HCT116 (cell line): ENCODE measurements at regions not wholly inside any gene's neighbourhood (a gene's known extent, or its start where the extent isn't known, plus 50 kb on each side); places are given as distances from the start of the nearest gene placed in this dataset.

Experiments used
- ATAC-seq: fragments of 200-7000 bp; cut with Tn5 transposase; 2 replicates; pipeline ENCODE4 v1.9.1; 2020; ENCODE audit warnings: mild to moderate bottlenecking, moderate library complexity
- BruUV-seq: library from RNA; stranded (reverse); fragments of 400-500 nt; replicated peaks from 2 replicates; lab custom pipeline; 2021; lab: Mats Ljungman, UMichigan
- CTCF ChIA-PET: fragments of 300-600 bp; sonication (Branson Sonifier 250); formaldehyde crosslinking; loops from one replicate; lab custom pipeline; 2021; ENCODE audit warnings: antibody characterized with exemption; lab: Charles Lee
- POLR2A ChIA-PET: fragments of 300-600, 350-600 bp; sonication (Branson Sonifier 250); formaldehyde crosslinking; loops from one replicate; lab custom pipeline; 2021; ENCODE audit warnings: antibody characterized with exemption; lab: Charles Lee
- RAD21 ChIA-PET, 2 experiments: fragments of 300-600 bp; sonication (Branson Sonifier 250); formaldehyde crosslinking; loops; one replicate each; lab custom pipeline; 2023; ENCODE audit warnings: low total read pairs in 2 of 2; ENCODE audit not compliant: uncharacterized antibody in 2 of 2, unreplicated experiment in 2 of 2, low non-redundant PET in 1 of 2; lab: Charles Lee
- DNase-seq: peaks from one replicate; pipeline ENCODE4 v3.0.0-alpha.2; 2010; ENCODE audit warnings: low read depth, low spot score
- H2AFZ ChIP-seq: fragments of 200-600 bp; shearing (Covaris generic), sonication (generic); 2 replicates; pipeline ENCODE4 v1.6.1; 2017; ENCODE audit warnings: low read depth, mixed run types, mixed read lengths, antibody characterized with exemption, low read length; ENCODE audit not compliant: poor library complexity, severe bottlenecking
- H3K27ac ChIP-seq: 2 replicates; pipeline ENCODE4 v1.5.1; 2012; ENCODE audit warnings: low read depth, low read length
- H3K27me3 ChIP-seq: fragments of 200-600 bp; sonication (generic); 2 replicates; pipeline ENCODE4 v1.6.1; 2016; ENCODE audit warnings: mixed run types, low read length, mixed read lengths; ENCODE audit not compliant: insufficient read depth
- H3K36me3 ChIP-seq, 2 experiments: fragments of 200-500 bp in 1 of 2; fragments of 200-600 bp in 1 of 2; sonication (Bioruptor generic) in 1 of 2; sonication (generic) in 1 of 2; 2 replicates each; pipeline versions ENCODE4 v1.5.1 to v1.6.1; 2014 to 2016; ENCODE audit warnings: low read length in 2 of 2, inconsistent platforms in 1 of 2, mixed read lengths in 1 of 2, mixed run types in 1 of 2; ENCODE audit not compliant: insufficient read depth in 2 of 2, control insufficient read depth in 1 of 2
- H3K4me1 ChIP-seq, 2 experiments: fragments of 200-600 bp in 1 of 2; sonication (generic) in 1 of 2; 2 replicates each; pipeline versions ENCODE4 v1.5.1 to v1.6.1; 2012 to 2017; ENCODE audit warnings: low read length in 2 of 2, inconsistent platforms in 1 of 2, mild to moderate bottlenecking in 1 of 2, mixed read lengths in 1 of 2, mixed run types in 1 of 2, moderate library complexity in 1 of 2; ENCODE audit not compliant: insufficient read depth in 2 of 2, control insufficient read depth in 1 of 2
- H3K4me2 ChIP-seq: fragments of 200-600 bp; sonication (generic); 2 replicates; pipeline ENCODE4 v1.6.1; 2017; ENCODE audit warnings: mixed run types, low read length, mixed read lengths
- H3K4me3 ChIP-seq, 2 experiments: fragments of 200-600 bp in 1 of 2; sonication (generic) in 1 of 2; replicated peaks in 1 of 2; 2 replicates each; pipeline ENCODE4 v1.5.1; 2011 to 2016; ENCODE audit warnings: low read length in 2 of 2, control low read depth in 1 of 2, low read depth in 1 of 2, mild to moderate bottlenecking in 1 of 2, mixed read lengths in 1 of 2, mixed run types in 1 of 2
- H3K79me2 ChIP-seq: fragments of 200-600 bp; sonication (generic); 2 replicates; pipeline ENCODE4 v1.6.1; 2017; ENCODE audit warnings: mild to moderate bottlenecking, mixed run types, low read length, moderate library complexity, mixed read lengths; ENCODE audit not compliant: insufficient read depth
- H3K9ac ChIP-seq: fragments of 200-600 bp; sonication (generic); 2 replicates; pipeline ENCODE4 v1.6.1; 2016; ENCODE audit warnings: low read length, mixed read lengths
- H3K9me2 ChIP-seq: fragments of 200-600 bp; sonication (generic), shearing (Covaris generic); 2 replicates; pipeline ENCODE4 v1.6.1; 2017; ENCODE audit warnings: mixed run types, mild to moderate bottlenecking, moderate library complexity; ENCODE audit not compliant: insufficient read depth
- H3K9me3 ChIP-seq, 2 experiments: fragments of 200-500 bp in 1 of 2; fragments of 200-600 bp in 1 of 2; sonication (Bioruptor generic) in 1 of 2; sonication (generic) in 1 of 2; 2 replicates each; pipeline ENCODE4 v1.6.1; 2014 to 2017; ENCODE audit warnings: low read length in 2 of 2, mixed read lengths in 2 of 2, inconsistent platforms in 1 of 2, low read depth in 1 of 2, mild to moderate bottlenecking in 1 of 2, mixed run types in 1 of 2, moderate library complexity in 1 of 2; ENCODE audit not compliant: control insufficient read depth in 1 of 2, insufficient read depth in 1 of 2
- H4K20me1 ChIP-seq: fragments of 200-600 bp; sonication (generic), shearing (Covaris generic); 2 replicates; pipeline ENCODE4 v1.6.1; 2017; ENCODE audit warnings: mixed run types, mild to moderate bottlenecking, moderate library complexity; ENCODE audit not compliant: insufficient read depth
- CEBPB ChIP-seq: IDR thresholded peaks from 2 replicates; pipeline ENCODE4 v1.6.1; 2012; ENCODE audit warnings: low read depth
- ELF1 ChIP-seq: IDR thresholded peaks from 2 replicates; pipeline ENCODE4 v1.6.1; 2012; ENCODE audit warnings: low read depth, borderline replicate concordance
- EZH2phosphoT487 ChIP-seq: fragments of 200-600 bp; IDR thresholded peaks from 2 replicates; pipeline ENCODE4 v1.6.1; 2018; ENCODE audit warnings: antibody characterized with exemption, borderline replicate concordance
- RAD21 ChIP-seq: IDR thresholded peaks from 2 replicates; pipeline ENCODE4 v1.6.1; 2012; ENCODE audit warnings: low read depth, mild to moderate bottlenecking
- SP1 ChIP-seq: IDR thresholded peaks from 2 replicates; pipeline ENCODE4 v1.6.1; 2012; ENCODE audit warnings: low read depth
- ZBTB33 ChIP-seq: IDR thresholded peaks from 2 replicates; pipeline ENCODE4 v1.6.1; 2011; ENCODE audit warnings: mild to moderate bottlenecking, low read length, moderate library complexity; ENCODE audit not compliant: insufficient replicate concordance; ENCODE audit errors: extremely low read depth
- ZNF274 ChIP-seq: fragments of 200-500 bp; sonication (Bioruptor generic); IDR thresholded peaks from 2 replicates; pipeline ENCODE4 v1.6.1; 2014; ENCODE audit warnings: mild to moderate bottlenecking, low read depth, low read length, inconsistent platforms
- intact Hi-C: fragments of 100-400 bp; cut with micrococcal nuclease; formaldehyde crosslinking; loops from 2 replicates; pipeline ENCODE4 v1.10.0; 2022

GRCh38 chr7:83821866-83822265, 172.9 kb upstream of the SEMA3E start (continued):
- TF ChIP-seq ZBTB33 = no peak
- no peak for TF ChIP-seq RAD21
- no peak for TF ChIP-seq CEBPB
- TF ChIP-seq ZNF274 = no peak
- TF ChIP-seq ELF1 = no peak

- Histone ChIP-seq H3K4me1 (no peaks in the 10 kb centered on the region), H3K27me3 (no peaks in the 10 kb centered on the region), H3K36me3 (no peaks in the 10 kb centered on the region), H3K27ac (no peak overlapping the region)
- ATAC-seq (no peak), DNase-seq (no peak)
- POLR2A ChIA-PET = no interaction called here
- TF ChIP-seq SP1 = no peak
- no peak for TF ChIP-seq EZH2phosphoT487
- TF ChIP-seq, all 23 proteins: peak for 0
- no TSS peak for BruUV-seq
- no peak overlapping the region for H3K4me3 ChIP-seq
- H4K20me1 ChIP-seq = no peaks in the 10 kb centered on the region
- no peak overlapping the region for H3K4me2 ChIP-seq
- H3K9me3 ChIP-seq = no peaks in the 10 kb centered on the region
- H3K9me2 ChIP-seq = no peaks in the 10 kb centered on the region
- no peak overlapping the region for H2AFZ ChIP-seq
- ChIA-PET CTCF (no interaction called here), RAD21 (no interaction called here)
- H3K79me2 ChIP-seq = no peaks in the 10 kb centered on the region
- intact Hi-C loops = no loop called here
- H3K9ac ChIP-seq = no peak overlapping the region
Observed at GRCh38 chr7:83820641-83821040, 171.7 kb upstream of the SEMA3E start.
